Peyer's patch (tissue), 4 donors: ENCODE measurements at regions not wholly inside any gene's neighbourhood (a gene's known extent, or its start where the extent isn't known, plus 50 kb on each side); places are given as distances from the start of the nearest gene placed in this dataset.

ENCODE experiments used
- CTCF ChIP-seq, 6 experiments: fragments of 450-650 bp in 4 of 6; fragments of 200-600 bp in 2 of 6; sonication (generic) in 1 of 6; IDR thresholded peaks; one replicate each; pipeline ENCODE4 v1.5.1; 2017 to 2019; ENCODE audit warnings: antibody characterized with exemption in 6 of 6, mild to moderate bottlenecking in 3 of 6, moderate library complexity in 1 of 6
- POLR2A ChIP-seq, 2 donors: fragments of 450-650 bp; IDR thresholded peaks; one replicate each; pipeline ENCODE4 v1.5.1; 2017; ENCODE audit warnings: antibody characterized with exemption in 2 of 2, mild to moderate bottlenecking in 2 of 2, moderate library complexity in 2 of 2

DNA sequence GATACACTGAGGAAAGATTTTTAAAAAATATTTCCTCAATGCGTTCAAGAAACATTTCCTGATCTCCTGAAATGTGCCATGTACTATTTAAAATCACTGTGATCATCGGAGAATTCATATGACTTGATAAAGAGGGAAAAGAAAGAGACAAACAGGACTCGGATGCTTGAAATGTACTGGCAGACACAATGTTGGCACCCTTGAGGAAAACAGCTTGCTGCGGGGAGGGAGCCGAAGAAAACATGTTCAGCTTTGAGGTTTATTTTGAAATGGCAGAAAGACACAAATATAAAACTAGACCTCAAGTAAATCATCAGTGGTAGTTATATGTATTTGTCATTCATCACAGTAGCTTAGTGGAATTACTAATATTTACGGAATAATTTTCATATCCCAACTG lies 100.9 kb upstream of the BRINP3 start:
- TF ChIP-seq CTCF (IDR thresholded peaks at IDR 0.05) (no peak), POLR2A (IDR thresholded peaks at IDR 0.05) (no peak)
